ENCODE measurements at regions not wholly inside any gene's neighbourhood (a gene's known extent, or its start where the extent isn't known, plus 50 kb on each side); places are given as distances from the start of the nearest gene placed in this dataset.

DNA sequence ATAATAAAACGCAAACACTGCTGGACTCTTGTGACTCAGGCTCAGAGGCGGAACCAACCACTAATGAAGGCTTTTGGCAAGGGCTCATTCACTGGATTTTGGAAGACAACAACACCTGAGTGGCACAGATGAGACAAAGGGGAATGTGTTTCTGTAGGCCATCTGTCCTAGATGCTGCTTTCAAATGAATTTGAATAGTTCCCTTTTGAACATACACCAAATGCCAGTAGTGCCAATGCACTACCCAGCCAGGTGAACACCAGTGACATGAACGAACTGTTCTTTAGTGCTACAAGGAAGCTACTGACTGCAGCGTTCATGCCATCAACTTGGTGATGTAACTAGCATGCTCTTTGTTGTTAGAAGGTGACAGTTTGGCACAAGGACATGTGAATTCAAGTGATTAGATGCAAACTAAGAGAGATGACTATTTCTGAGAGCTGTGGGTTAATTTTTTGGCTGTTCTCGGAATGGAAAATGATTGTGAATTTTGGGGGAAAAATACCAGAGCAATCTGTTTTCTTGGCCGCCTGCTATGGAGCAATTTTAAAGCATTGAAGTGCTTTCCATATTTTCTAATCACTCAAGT, 173.7 kb downstream of the SLC24A2 start:
- H3F3A ChIP-seq (ENCODE audit: insufficient read depth, low read length): no peaks in the 10 kb centered on the region
- H3K4me3 ChIP-seq (ENCODE audit: low read length): no peak overlapping the region
- H3K9me3 ChIP-seq (replicated peaks; ENCODE audit: insufficient read depth, low read length): no peaks in the 10 kb centered on the region
- no peak for DNase-seq
- no peaks in the 10 kb centered on the region for H4K20me1 ChIP-seq (ENCODE audit: insufficient read depth, low read length)
- H3K36me3 ChIP-seq (replicated peaks; ENCODE audit: insufficient read depth, low read length): no peaks in the 10 kb centered on the region
- H3K9me2 ChIP-seq (replicated peaks; ENCODE audit: insufficient read depth, low read length): no peaks in the 10 kb centered on the region
- H3K79me2 ChIP-seq (ENCODE audit: low read length): no peaks in the 10 kb centered on the region
- no peaks in the 10 kb centered on the region for H3K27me3 ChIP-seq (replicated peaks; ENCODE audit: insufficient read depth, low read length)
- H3K4me1 ChIP-seq (ENCODE audit: low read length): no peaks in the 10 kb centered on the region
- TF ChIP-seq EZH2phosphoT487 (IDR thresholded peaks at IDR 0.05; ENCODE audit: low read length): no peak
- TF ChIP-seq EZH2 (optimal IDR thresholded peaks at IDR 0.05; ENCODE audit: low read depth, low read length): no peak
- no peak for TF ChIP-seq CTCF (IDR thresholded peaks at IDR 0.05; ENCODE audit: low read length)
- H3K27ac ChIP-seq (ENCODE audit: low read length): no peak overlapping the region
- no peak overlapping the region for H2AFZ ChIP-seq (ENCODE audit: low read length)
- H3K4me2 ChIP-seq (ENCODE audit: low read depth, low read length): no peak overlapping the region
- no peak overlapping the region for H3K9ac ChIP-seq (ENCODE audit: low read length)

DNA sequence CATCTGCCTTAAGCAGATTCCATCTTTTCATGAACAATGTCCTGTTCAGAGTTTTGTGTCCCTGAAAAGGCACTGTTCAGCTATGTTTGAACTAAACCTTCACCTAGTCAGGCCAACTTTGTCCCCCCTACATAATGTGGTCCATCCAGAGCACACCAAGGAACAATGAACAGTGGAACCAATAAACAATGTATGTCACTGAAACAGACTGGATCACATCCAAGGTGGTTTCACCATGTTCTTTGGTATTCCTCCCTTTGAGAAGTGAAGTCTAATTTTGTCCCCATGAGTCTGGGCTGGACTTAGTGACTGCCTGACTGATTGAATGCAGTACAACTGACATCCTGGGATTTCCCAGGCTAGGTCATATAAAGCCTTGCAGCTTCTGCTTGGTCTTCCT, 174.5 kb downstream of the SLC24A2 start:
- H3K9me2 ChIP-seq (replicated peaks; ENCODE audit: insufficient read depth, low read length): no peaks in the 10 kb centered on the region
- H3K79me2 ChIP-seq (ENCODE audit: low read length): no peaks in the 10 kb centered on the region
- DNase-seq: no peak
- H3K9me3 ChIP-seq (replicated peaks; ENCODE audit: insufficient read depth, low read length): no peaks in the 10 kb centered on the region
- H3K4me1 ChIP-seq (ENCODE audit: low read length): no peaks in the 10 kb centered on the region
- H3K4me3 ChIP-seq (ENCODE audit: low read length): no peak overlapping the region
- no peaks in the 10 kb centered on the region for H3K27me3 ChIP-seq (replicated peaks; ENCODE audit: insufficient read depth, low read length)
- no peak for TF ChIP-seq EZH2phosphoT487 (IDR thresholded peaks at IDR 0.05; ENCODE audit: low read length)
- TF ChIP-seq CTCF (IDR thresholded peaks at IDR 0.05; ENCODE audit: low read length): no peak
- TF ChIP-seq EZH2 (optimal IDR thresholded peaks at IDR 0.05; ENCODE audit: low read depth, low read length): no peak
- H3K36me3 ChIP-seq (replicated peaks; ENCODE audit: insufficient read depth, low read length): no peaks in the 10 kb centered on the region
- H3K27ac ChIP-seq (ENCODE audit: low read length): no peak overlapping the region
- H3K4me2 ChIP-seq (ENCODE audit: low read depth, low read length): no peak overlapping the region
- no peaks in the 10 kb centered on the region for H4K20me1 ChIP-seq (ENCODE audit: insufficient read depth, low read length)
- H3F3A ChIP-seq (ENCODE audit: insufficient read depth, low read length): no peaks in the 10 kb centered on the region
- no peak overlapping the region for H3K9ac ChIP-seq (ENCODE audit: low read length)
- no peak overlapping the region for H2AFZ ChIP-seq (ENCODE audit: low read length)

GRCh38 chr9:19600538-19600937, 188.3 kb downstream of the SLC24A2 start:
- no peak for DNase-seq
- H3K79me2 ChIP-seq (ENCODE audit: low read length): no peaks in the 10 kb centered on the region
- H3K27me3 ChIP-seq (replicated peaks; ENCODE audit: insufficient read depth, low read length): no peaks in the 10 kb centered on the region
- no peaks in the 10 kb centered on the region for H3K36me3 ChIP-seq (replicated peaks; ENCODE audit: insufficient read depth, low read length)
- H3K9me3 ChIP-seq (replicated peaks; ENCODE audit: insufficient read depth, low read length): no peaks in the 10 kb centered on the region
- no peaks in the 10 kb centered on the region for H4K20me1 ChIP-seq (ENCODE audit: insufficient read depth, low read length)
- no peaks in the 10 kb centered on the region for H3K4me1 ChIP-seq (ENCODE audit: low read length)
- no peak overlapping the region for H3K4me2 ChIP-seq (ENCODE audit: low read depth, low read length)
- no peaks in the 10 kb centered on the region for H3K9me2 ChIP-seq (replicated peaks; ENCODE audit: insufficient read depth, low read length)
- no peak overlapping the region for H3K9ac ChIP-seq (ENCODE audit: low read length)
- no peak overlapping the region for H3K27ac ChIP-seq (ENCODE audit: low read length)
- no peak for TF ChIP-seq EZH2 (optimal IDR thresholded peaks at IDR 0.05; ENCODE audit: low read depth, low read length)
- no peak for TF ChIP-seq EZH2phosphoT487 (IDR thresholded peaks at IDR 0.05; ENCODE audit: low read length)
- no peak for TF ChIP-seq CTCF (IDR thresholded peaks at IDR 0.05; ENCODE audit: low read length)
- no peaks in the 10 kb centered on the region for H3F3A ChIP-seq (ENCODE audit: insufficient read depth, low read length)
- H2AFZ ChIP-seq (ENCODE audit: low read length): no peak overlapping the region
- no peak overlapping the region for H3K4me3 ChIP-seq (ENCODE audit: low read length)

All from MM.1S (cell line).